ENCODE measurements at regions not wholly inside any gene's neighbourhood (a gene's known extent, or its start where the extent isn't known, plus 50 kb on each side); places are given as distances from the start of the nearest gene placed in this dataset.

- H3K4me3 ChIP-seq (ENCODE audit: low read depth, low read length): no peak overlapping the region
- TF ChIP-seq, protein P1, sequence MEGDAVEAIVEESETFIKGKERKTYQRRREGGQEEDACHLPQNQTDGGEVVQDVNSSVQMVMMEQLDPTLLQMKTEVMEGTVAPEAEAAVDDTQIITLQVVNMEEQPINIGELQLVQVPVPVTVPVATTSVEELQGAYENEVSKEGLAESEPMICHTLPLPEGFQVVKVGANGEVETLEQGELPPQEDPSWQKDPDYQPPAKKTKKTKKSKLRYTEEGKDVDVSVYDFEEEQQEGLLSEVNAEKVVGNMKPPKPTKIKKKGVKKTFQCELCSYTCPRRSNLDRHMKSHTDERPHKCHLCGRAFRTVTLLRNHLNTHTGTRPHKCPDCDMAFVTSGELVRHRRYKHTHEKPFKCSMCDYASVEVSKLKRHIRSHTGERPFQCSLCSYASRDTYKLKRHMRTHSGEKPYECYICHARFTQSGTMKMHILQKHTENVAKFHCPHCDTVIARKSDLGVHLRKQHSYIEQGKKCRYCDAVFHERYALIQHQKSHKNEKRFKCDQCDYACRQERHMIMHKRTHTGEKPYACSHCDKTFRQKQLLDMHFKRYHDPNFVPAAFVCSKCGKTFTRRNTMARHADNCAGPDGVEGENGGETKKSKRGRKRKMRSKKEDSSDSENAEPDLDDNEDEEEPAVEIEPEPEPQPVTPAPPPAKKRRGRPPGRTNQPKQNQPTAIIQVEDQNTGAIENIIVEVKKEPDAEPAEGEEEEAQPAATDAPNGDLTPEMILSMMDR (conservative IDR thresholded peaks at IDR 0.05; ENCODE audit: low read depth, low read length): no peak
- no peak for DNase-seq (ENCODE audit: low read depth)
Measured at GRCh38 chr19:29375429-29376119, 150.2 kb upstream of the VSTM2B start.

DNA sequence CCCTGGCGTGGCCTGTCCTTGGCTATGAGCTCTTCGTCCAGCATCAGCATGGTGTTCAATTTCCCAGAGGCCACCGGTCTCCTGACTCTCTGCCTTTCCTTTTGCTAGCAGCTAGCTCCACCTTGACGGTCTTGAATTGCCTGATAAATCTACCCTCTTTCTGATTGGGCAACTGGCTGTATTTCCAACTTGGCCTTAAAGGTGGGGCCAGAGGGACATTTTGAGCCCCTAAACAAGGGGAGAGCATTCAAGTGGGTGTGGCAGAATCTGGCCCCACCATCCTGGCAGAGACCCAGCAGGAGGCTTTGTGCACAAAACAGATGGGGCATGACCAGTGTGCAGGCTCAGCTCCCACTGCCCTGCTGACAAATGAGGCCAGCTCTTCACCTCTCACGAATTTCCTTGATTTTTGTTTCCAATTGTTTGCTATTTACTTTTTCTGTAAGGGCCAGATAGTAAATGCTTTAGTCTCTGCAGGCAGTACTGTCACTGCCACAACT is 148.9 kb upstream of the VSTM2B start:
- no peak for DNase-seq (ENCODE audit: low read depth)
- TF ChIP-seq, protein P1 (conservative IDR thresholded peaks at IDR 0.05; ENCODE audit: low read depth, low read length): no peak
- H3K4me3 ChIP-seq (ENCODE audit: low read depth, low read length): no peak overlapping the region

DNA sequence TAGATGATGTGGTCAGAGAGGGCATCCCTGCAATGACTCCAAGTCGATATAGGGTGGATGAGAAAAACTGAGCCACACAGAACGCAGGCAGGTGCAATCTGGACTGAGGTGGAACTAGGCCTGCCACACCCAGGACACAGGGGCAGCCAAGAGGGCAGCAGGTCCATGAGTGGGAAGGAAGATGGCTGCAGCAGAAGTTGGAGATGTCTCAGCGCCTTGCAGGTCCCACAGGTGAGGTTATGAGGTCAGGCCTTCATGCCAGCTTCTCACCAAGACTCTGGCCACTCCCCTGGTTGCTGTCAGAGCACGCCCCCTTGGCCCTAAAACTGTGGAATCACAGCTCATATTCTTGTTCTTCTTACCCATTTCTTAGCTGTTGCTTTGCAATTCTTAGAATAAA is 147.7 kb upstream of the VSTM2B start:
- DNase-seq (ENCODE audit: low read depth): no peak
- no peak overlapping the region for H3K4me3 ChIP-seq (ENCODE audit: low read depth, low read length)
- TF ChIP-seq, protein P1 (conservative IDR thresholded peaks at IDR 0.05; ENCODE audit: low read depth, low read length): no peak

- TF ChIP-seq, protein P1 (conservative IDR thresholded peaks at IDR 0.05; ENCODE audit: low read depth, low read length): no peak
- no peak for DNase-seq (ENCODE audit: low read depth)
Measured at GRCh38 chr19:29378543-29379080, 147.2 kb upstream of the VSTM2B start.

DNA sequence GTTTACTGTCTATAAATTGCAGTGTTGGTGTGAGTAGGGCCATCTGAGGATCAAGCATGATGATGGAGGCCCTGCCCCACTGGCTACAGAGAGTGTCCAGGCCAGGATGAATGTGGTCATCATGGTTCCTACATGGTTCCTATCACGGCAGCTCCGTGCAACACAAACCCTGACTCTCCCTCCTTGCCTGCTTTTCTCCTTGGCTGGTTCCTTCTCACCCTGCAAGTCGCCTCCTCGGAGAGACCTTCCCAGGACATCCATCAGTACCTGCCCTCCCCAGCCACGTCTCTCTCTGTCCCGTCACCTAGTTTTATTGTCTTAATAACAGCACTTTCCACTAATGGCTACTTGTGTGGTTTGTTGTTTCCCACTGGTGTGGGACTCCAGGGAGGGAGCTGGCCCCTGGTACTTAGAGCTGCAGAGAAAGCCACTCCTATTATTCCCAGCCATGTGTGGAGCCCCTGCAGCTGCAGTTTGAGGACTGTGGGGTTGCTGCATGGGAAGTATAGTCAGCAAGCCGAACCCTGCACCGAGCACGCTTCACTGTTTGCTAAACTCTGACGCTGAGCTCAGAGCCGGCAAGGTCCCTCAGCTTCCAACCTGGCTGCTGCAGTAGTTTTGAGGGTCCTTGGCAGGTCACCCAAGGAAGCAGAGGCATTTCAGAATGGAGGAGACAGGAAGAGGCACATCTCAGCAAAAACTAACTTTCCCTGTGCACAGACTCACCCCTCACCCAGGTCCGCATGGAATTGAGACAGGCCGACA is 146.4 kb upstream of the VSTM2B start:
- H3K4me3 ChIP-seq (ENCODE audit: low read depth, low read length): no peak overlapping the region
- TF ChIP-seq, protein P1 (conservative IDR thresholded peaks at IDR 0.05; ENCODE audit: low read depth, low read length): no peak
- no peak for DNase-seq (ENCODE audit: low read depth)

More at GRCh38 chr19:29378543-29379080, 147.2 kb upstream of the VSTM2B start:
- no peak overlapping the region for H3K4me3 ChIP-seq (ENCODE audit: low read depth, low read length)

- TF ChIP-seq, protein P1 (conservative IDR thresholded peaks at IDR 0.05; ENCODE audit: low read depth, low read length): no peak
- no peak for DNase-seq (ENCODE audit: low read depth)
- H3K4me3 ChIP-seq (ENCODE audit: low read depth, low read length): no peak overlapping the region
Measured at GRCh38 chr19:29380581-29380980, 145.2 kb upstream of the VSTM2B start.
